Epithelial cell of prostate (primary cell): ENCODE measurements at regions not wholly inside any gene's neighbourhood (a gene's known extent, or its start where the extent isn't known, plus 50 kb on each side); places are given as distances from the start of the nearest gene placed in this dataset.
"Not testable (repeated sequence)": the region's sequence is repeated elsewhere in the genome, so short reads cannot be mapped to it uniquely, and the experiment has no call there.

Experiments used
- DNase-seq: peaks from one replicate; pipeline ENCODE4 v3.0.0-alpha.2; 2011; ENCODE audit warnings: low read depth, low spot score
- H3K27ac ChIP-seq: fragments of 450-650 bp; 2 replicates; pipeline ENCODE4 v1.5.1; 2017; ENCODE audit warnings: mild to moderate bottlenecking

- no peak for DNase-seq
- H3K27ac ChIP-seq: no peak overlapping the region
These were observed 421.6 kb downstream of the PCDH7 start for GRCh38 chr4:31141832-31142142.

- DNase-seq: no peak
- H3K27ac ChIP-seq: no peak overlapping the region
These were observed 426.2 kb downstream of the PCDH7 start for GRCh38 chr4:31146366-31146765.

- no peak overlapping the region for H3K27ac ChIP-seq
- DNase-seq: no peak
These were observed 428.8 kb downstream of the PCDH7 start for GRCh38 chr4:31148990-31149389.

DNA sequence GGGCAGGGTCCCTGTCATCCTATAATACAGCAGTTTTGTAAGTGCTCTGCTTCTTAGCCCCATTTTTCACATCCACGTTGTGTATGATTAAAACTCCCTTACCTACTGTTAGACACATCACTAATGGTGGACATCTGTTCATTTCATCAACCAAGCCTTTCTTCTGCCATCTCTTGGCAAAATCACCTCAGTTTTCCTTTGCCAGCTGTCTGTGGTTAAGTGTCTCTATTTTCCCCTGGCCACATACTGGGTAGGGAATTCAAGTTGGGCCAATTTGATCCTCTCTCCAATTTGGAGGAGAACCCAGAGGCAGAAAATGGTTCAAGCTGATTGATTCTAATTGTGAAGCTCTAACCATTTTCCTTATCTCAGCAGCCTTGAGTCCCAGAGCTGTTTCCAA is 436.1 kb downstream of the PCDH7 start:
- no peak for DNase-seq
- H3K27ac ChIP-seq: no peak overlapping the region

DNA sequence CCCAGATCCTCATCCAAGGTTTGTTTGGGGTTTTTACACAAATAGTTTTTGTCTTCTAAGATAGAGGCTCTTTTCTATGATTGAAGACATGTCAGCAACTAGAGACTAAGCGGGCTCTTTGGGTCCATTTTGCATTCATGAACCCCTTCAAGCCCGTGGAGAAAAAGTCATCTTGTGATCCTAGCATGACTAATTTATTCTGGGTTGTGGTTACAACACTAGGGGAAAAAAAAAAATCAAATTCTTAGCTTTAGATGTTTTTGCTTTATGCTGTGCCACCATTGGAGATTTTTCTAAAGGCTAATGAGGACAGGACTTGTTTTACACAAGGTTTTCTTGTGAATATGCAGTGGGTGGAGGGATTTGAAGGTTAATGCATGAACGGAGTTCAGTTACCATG is 440.0 kb downstream of the PCDH7 start:
- DNase-seq: no peak
- no peak overlapping the region for H3K27ac ChIP-seq

GRCh38 chr4:31169846-31170245 is 449.7 kb downstream of the PCDH7 start:
- DNase-seq: no peak
- H3K27ac ChIP-seq: no peak overlapping the region

- no peak for DNase-seq
- H3K27ac ChIP-seq: no peak overlapping the region
These were observed 451.2 kb downstream of the PCDH7 start for GRCh38 chr4:31171362-31171761.

DNA sequence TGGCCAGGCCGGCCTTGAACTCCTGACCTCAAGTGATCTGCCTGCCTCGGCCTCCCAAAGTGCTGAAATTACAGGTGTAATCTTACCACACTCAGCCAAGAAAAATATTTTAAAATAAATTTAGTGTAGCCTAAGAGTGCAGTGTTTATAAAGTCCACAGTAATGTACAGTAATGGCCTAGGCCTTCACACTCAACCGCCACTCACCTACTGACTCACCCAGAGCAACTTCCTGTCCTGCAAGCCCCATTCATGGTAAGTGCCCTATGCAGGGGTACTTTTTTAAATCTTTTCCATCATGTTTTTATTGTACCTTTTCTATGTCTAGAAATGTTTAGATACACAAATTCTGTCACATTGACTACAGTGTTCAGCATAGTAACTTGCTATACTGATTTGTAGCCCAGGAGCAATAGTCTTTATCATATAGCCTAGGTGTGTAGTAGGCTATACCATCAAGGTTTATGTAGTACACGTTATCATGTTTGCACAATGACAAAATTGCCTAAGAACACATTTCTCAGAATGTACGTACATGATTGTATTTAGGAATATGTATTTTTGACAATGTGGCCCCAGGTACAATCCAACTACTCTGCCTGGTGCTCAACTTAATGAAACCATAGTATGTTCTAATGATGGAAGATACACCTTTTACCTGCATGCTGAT is 455.2 kb downstream of the PCDH7 start:
- no peak for DNase-seq
- peak overlapping the region; percentile 58 for H3K27ac ChIP-seq

GRCh38 chr4:31183256-31183655 is 463.1 kb downstream of the PCDH7 start:
- no peak for DNase-seq
- no peak overlapping the region for H3K27ac ChIP-seq

- no peak overlapping the region for H3K27ac ChIP-seq
- no peak for DNase-seq
These were observed 464.9 kb downstream of the PCDH7 start for GRCh38 chr4:31185014-31185585.

DNA sequence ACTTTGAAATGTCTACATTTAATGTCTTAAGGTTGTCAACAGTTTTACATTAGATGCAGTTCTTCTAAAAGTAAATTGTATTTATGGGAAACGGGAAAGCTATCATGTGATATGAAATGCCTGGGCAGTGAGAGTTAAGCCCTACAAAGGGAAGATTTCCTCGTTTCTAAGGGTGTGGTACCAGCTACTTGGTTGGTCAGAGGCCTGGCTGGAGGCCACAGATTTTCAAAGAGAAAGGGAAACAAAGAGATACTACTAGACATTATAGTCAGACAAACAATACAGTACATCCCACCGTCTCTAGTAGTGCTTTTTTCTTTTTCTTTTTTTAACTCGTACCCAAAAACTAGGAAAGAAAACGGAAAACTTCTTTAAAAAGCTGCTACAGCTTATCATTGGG is 467.8 kb downstream of the PCDH7 start:
- no peak overlapping the region for H3K27ac ChIP-seq
- peak; percentile 16 for DNase-seq

DNA sequence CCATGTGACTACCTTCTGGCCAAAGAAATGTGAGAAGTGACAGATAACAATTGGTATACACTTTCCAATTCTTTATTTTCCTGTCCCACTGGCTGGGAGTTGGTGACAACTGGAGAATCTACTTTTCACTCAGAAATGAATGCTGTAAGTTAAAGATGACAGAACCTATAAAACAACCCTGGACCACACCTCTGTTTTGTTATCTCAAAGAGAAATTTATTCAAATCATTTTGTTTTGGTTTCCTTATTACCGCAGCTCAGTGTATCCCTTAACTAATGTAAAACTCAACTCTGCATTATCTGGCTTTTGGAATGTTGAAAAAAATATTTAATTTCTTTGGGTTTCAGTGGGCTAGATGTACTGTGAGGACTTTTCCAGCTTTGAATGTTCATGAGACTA is 469.8 kb downstream of the PCDH7 start:
- no peak overlapping the region for H3K27ac ChIP-seq
- no peak for DNase-seq

GRCh38 chr4:31190671-31191070 is 470.5 kb downstream of the PCDH7 start:
- no peak overlapping the region for H3K27ac ChIP-seq
- no peak for DNase-seq

GRCh38 chr4:31192341-31192740 is 472.2 kb downstream of the PCDH7 start:
- H3K27ac ChIP-seq: no peak overlapping the region
- no peak for DNase-seq

GRCh38 chr4:31193521-31193920 is 473.4 kb downstream of the PCDH7 start:
- H3K27ac ChIP-seq: no peak overlapping the region
- DNase-seq: no peak

DNA sequence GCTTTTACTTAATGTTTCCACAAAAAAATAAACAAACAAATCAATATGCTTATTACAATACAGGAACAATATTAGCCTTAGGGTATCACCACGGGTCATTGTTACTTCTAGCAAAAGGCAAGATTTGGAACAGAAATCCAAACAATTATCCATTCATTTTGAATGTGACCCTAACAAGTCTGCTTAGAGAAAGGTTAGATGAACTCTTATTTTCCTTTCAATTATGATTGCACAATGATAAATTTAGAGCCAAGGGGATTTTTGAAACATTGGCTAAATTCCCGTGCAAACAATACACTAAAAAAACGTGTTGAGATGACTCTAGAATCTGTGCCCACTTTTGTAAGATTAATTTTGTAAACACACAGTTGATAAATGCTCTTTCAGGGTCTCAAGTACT is 474.7 kb downstream of the PCDH7 start:
- DNase-seq: no peak
- H3K27ac ChIP-seq: no peak overlapping the region

DNA sequence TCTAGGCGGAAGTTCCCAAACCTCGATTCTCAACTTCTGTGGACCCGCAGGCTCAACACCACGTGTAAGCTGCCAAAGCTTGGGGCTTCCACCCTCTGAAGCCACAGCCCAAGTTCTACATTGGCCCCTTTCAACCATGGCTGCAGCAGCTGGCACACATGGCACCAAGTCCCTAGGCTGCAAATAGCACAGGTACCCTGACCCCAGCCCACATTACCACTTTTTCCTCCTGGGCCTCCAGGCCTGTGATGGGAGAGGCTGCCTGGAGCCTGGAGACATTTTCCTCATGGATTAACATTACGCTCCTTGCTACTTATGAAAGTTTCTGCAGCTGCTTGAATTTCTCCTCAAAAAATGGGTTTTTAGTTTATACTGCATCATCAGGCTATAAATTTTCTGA is 479.5 kb downstream of the PCDH7 start:
- no peak overlapping the region for H3K27ac ChIP-seq
- DNase-seq: no peak

DNA sequence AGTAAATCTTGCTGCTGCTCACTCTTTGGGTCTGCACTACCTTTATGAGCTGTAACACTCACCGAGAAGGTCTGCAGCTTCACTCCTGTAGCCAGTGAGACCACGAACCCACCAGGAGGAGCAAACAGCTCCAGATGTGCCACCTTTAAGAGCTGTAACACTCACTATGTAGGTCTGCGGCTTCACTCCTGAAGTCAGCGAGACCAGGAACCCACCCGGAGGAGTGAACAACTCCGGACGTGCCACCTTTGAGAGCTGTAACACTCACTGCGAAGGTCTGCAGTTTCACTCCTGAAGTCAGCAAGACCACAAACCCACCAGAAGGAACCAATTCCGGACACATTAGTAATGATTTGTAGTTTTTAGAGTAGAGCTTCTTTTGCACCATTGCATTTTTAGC is 481.9 kb downstream of the PCDH7 start:
- H3K27ac ChIP-seq, DNase-seq: not testable (repeated sequence)

DNA sequence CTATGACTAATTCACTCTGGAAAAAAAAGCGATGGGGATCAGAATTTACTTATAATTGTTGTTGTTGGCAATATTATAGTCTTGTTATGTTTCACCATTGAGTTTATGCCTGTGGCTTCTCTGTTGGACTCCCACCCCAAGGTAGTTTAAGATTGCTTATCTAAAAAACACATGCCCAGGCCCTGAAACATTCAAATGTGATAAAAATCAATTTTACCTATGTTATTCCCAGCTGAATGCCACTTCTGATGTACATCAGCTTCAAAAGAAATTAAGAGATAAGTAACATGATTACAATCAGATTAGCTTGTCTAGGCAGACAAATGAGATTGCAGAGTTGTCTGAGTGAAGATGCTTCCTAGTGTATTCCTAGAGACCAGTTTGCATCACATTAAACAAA is 484.7 kb downstream of the PCDH7 start:
- H3K27ac ChIP-seq: no peak overlapping the region
- DNase-seq: no peak

GRCh38 chr4:31220921-31221320 is 500.8 kb downstream of the PCDH7 start:
- no peak for DNase-seq
- H3K27ac ChIP-seq: no peak overlapping the region

DNA sequence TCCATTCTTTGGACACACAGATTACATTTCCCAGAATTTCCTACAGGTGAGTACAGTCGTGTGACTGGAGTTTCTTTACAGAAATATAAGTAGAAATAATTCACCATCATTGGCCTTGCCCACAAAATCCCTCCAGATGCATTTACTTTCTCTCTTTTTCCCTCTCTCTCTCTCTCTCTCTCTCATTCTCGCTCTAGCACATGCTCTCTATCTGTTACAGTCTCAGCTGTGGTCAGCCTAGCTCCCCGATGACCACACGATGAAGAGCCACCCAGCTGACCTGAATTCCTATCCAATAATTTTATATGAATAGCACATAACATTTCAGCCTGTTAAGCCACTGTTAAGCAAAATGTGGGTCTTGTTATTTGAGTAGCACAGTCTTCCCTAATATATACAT is 507.9 kb downstream of the PCDH7 start:
- no peak for DNase-seq
- H3K27ac ChIP-seq: no peak overlapping the region

GRCh38 chr4:31230594-31230993 is 510.4 kb downstream of the PCDH7 start:
- no peak overlapping the region for H3K27ac ChIP-seq
- no peak for DNase-seq

GRCh38 chr4:31234494-31234893 is 514.3 kb downstream of the PCDH7 start:
- no peak for DNase-seq
- H3K27ac ChIP-seq: no peak overlapping the region
